H1 (cell line): ENCODE measurements at regions not wholly inside any gene's neighbourhood (a gene's known extent, or its start where the extent isn't known, plus 50 kb on each side); places are given as distances from the start of the nearest gene placed in this dataset.

Source experiments
- CTCF ChIA-PET: fragments of 300-600 bp; sonication (Branson Sonifier 250); formaldehyde crosslinking; loops from one replicate; lab custom pipeline; 2021; ENCODE audit not compliant: partially characterized antibody; lab: Charles Lee
- POLR2A ChIA-PET: fragments of 300-600 bp; sonication (Branson Sonifier 250); formaldehyde crosslinking; loops from one replicate; lab custom pipeline; 2021; ENCODE audit warnings: inconsistent platforms; ENCODE audit not compliant: partially characterized antibody; lab: Charles Lee
- DNase-seq, 2 experiments: peaks; one replicate each; pipeline versions ENCODE4 v3.0.0 to v3.0.0-alpha.2; 2010 to 2022; ENCODE audit warnings: low spot score in 2 of 2, low read depth in 1 of 2, mixed read lengths in 1 of 2
- FAIRE-seq: peaks from 2 replicates; lab custom pipeline; 2011; peaks lifted over from hg19 to GRCh38; lab: Jason Lieb, UNC
- H2AFZ ChIP-seq: 2 replicates; pipeline ENCODE4 v1.8.1; 2012; ENCODE audit warnings: low read length, inconsistent platforms
- H2AK5ac ChIP-seq: 2 replicates; pipeline ENCODE4 v1.6.1; 2013; ENCODE audit warnings: low read depth, low read length
- H2BK120ac ChIP-seq: replicated peaks from 2 replicates; pipeline ENCODE3; 2013; ENCODE audit warnings: low read depth, low read length, inconsistent platforms
- H2BK12ac ChIP-seq: 2 replicates; pipeline ENCODE4 v1.6.1; 2013; ENCODE audit warnings: low read depth, low read length
- H2BK15ac ChIP-seq: 2 replicates; pipeline ENCODE4 v1.6.1; 2013; ENCODE audit warnings: low read length
- H2BK20ac ChIP-seq: 2 replicates; pipeline ENCODE4 v1.6.1; 2013; ENCODE audit warnings: low read length
- H2BK5ac ChIP-seq: 2 replicates; pipeline ENCODE4 v1.6.1; 2013; ENCODE audit warnings: low read depth, low read length
- H3K14ac ChIP-seq: 2 replicates; pipeline ENCODE4 v1.6.1; 2013; ENCODE audit warnings: inconsistent platforms; ENCODE audit not compliant: insufficient read length
- H3K18ac ChIP-seq: 2 replicates; pipeline ENCODE4 v1.6.1; 2013; ENCODE audit warnings: low read length; ENCODE audit errors: extremely low read depth
- H3K23ac ChIP-seq: 2 replicates; pipeline ENCODE4 v1.6.1; 2013; ENCODE audit warnings: inconsistent platforms; ENCODE audit not compliant: insufficient read length
- H3K23me2 ChIP-seq: 2 replicates; pipeline ENCODE4 v1.6.1; 2013; ENCODE audit warnings: low read depth, low read length
- H3K27ac ChIP-seq: 2 replicates; pipeline ENCODE4 v1.6.1; 2011; ENCODE audit warnings: low read depth, low read length, inconsistent platforms
- H3K27me3 ChIP-seq, 4 experiments: replicated peaks in 1 of 4; 1 replicate in 1 of 4; 2 replicates in 3 of 4; pipeline versions ENCODE4 v1.6.1 to v1.8.1; 2011 to 2013; ENCODE audit warnings: low read length in 3 of 4, mild to moderate bottlenecking in 3 of 4, inconsistent platforms in 2 of 4, mixed read lengths in 2 of 4, moderate library complexity in 1 of 4; ENCODE audit not compliant: control insufficient read depth in 3 of 4, insufficient read depth in 3 of 4; ENCODE audit errors: extremely low read depth in 1 of 4
- H3K36me3 ChIP-seq, 4 experiments: 2 replicates each; pipeline versions ENCODE4 v1.6.1 to v1.8.1; 2011 to 2013; ENCODE audit warnings: mild to moderate bottlenecking in 4 of 4, low read length in 3 of 4, moderate library complexity in 2 of 4, control low read depth in 1 of 4, inconsistent platforms in 1 of 4; ENCODE audit not compliant: insufficient read depth in 4 of 4, control insufficient read depth in 2 of 4
- H3K4ac ChIP-seq: replicated peaks from 2 replicates; pipeline ENCODE3; 2013; ENCODE audit warnings: low read length, low read depth, mixed read lengths, inconsistent platforms; ENCODE audit not compliant: insufficient read length
- H3K4me1 ChIP-seq, 4 experiments: replicated peaks in 1 of 4; 1 replicate in 1 of 4; 2 replicates in 3 of 4; pipeline versions ENCODE4 v1.6.1 to v1.8.1; 2011 to 2013; ENCODE audit warnings: low read length in 3 of 4, inconsistent platforms in 2 of 4, mixed read lengths in 1 of 4; ENCODE audit not compliant: insufficient read depth in 4 of 4, control insufficient read depth in 3 of 4
- H3K4me2 ChIP-seq, 2 experiments: 2 replicates each; pipeline versions ENCODE4 v1.6.1 to v1.8.1; 2011 to 2013; ENCODE audit warnings: low read depth in 2 of 2, low read length in 2 of 2, control low read depth in 1 of 2, inconsistent platforms in 1 of 2, mild to moderate bottlenecking in 1 of 2; ENCODE audit not compliant: insufficient read depth in 1 of 2
- H3K4me3 ChIP-seq, 4 experiments: fragments of 200-600, 300-600 bp in 1 of 4; sonication (generic), shearing (Covaris generic), sonication (Bioruptor Twin) in 1 of 4; 2 replicates each; pipeline versions ENCODE4 v1.5.1 to v1.8.1; 2011 to 2016; ENCODE audit warnings: low read length in 4 of 4, low read depth in 3 of 4, control low read depth in 2 of 4, inconsistent platforms in 2 of 4, mild to moderate bottlenecking in 2 of 4, mixed read lengths in 1 of 4, moderate library complexity in 1 of 4; ENCODE audit not compliant: insufficient read depth in 2 of 4; ENCODE audit errors: extremely low read depth in 1 of 4
- H3K56ac ChIP-seq: replicated peaks from 2 replicates; pipeline ENCODE3; 2013; ENCODE audit warnings: low read depth, mild to moderate bottlenecking, mixed read lengths, low read length, inconsistent platforms; ENCODE audit not compliant: insufficient read length
- H3K79me1 ChIP-seq: 2 replicates; pipeline ENCODE4 v1.6.1; 2013; ENCODE audit warnings: low read depth, low read length, control low read depth
- H3K79me2 ChIP-seq, 2 experiments: 2 replicates each; pipeline versions ENCODE4 v1.6.1 to v1.8.1; 2012 to 2013; ENCODE audit warnings: low read length in 2 of 2, mild to moderate bottlenecking in 2 of 2, inconsistent platforms in 1 of 2; ENCODE audit not compliant: insufficient read depth in 2 of 2, control insufficient read depth in 1 of 2
- H3K9ac ChIP-seq, 4 experiments: replicated peaks in 1 of 4; 1 replicate in 1 of 4; 2 replicates in 3 of 4; pipeline versions ENCODE4 v1.6.1 to v1.8.1; 2011 to 2013; ENCODE audit warnings: low read depth in 3 of 4, low read length in 3 of 4, control low read depth in 2 of 4, mild to moderate bottlenecking in 2 of 4, moderate library complexity in 2 of 4, inconsistent platforms in 1 of 4; ENCODE audit errors: extremely low read depth in 1 of 4
- H3K9me3 ChIP-seq, 2 experiments: 2 replicates each; pipeline versions ENCODE4 v1.6.1 to v1.8.1; 2012 to 2013; ENCODE audit warnings: mild to moderate bottlenecking in 2 of 2, moderate library complexity in 2 of 2, control low read depth in 1 of 2, inconsistent platforms in 1 of 2, low read depth in 1 of 2, low read length in 1 of 2, mixed read lengths in 1 of 2; ENCODE audit not compliant: insufficient read depth in 2 of 2
- H4K20me1 ChIP-seq, 2 experiments: replicated peaks in 1 of 2; 2 replicates each; pipeline versions ENCODE3 to v1.8.1; 2011 to 2013; ENCODE audit warnings: inconsistent platforms in 2 of 2, low read length in 2 of 2, mild to moderate bottlenecking in 1 of 2; ENCODE audit not compliant: insufficient read depth in 2 of 2, control insufficient read depth in 1 of 2
- H4K5ac ChIP-seq: 2 replicates; pipeline ENCODE4 v1.6.1; 2013; ENCODE audit warnings: low read length, low read depth, mixed read lengths, inconsistent platforms; ENCODE audit not compliant: insufficient read length
- H4K8ac ChIP-seq: 2 replicates; pipeline ENCODE4 v1.8.0; 2013; ENCODE audit warnings: mild to moderate bottlenecking, moderate library complexity, low read length, inconsistent platforms; ENCODE audit not compliant: insufficient read depth; ENCODE audit errors: extremely low read depth
- H4K91ac ChIP-seq: replicated peaks from 2 replicates; pipeline ENCODE3; 2013; ENCODE audit warnings: low read length, mixed read lengths, inconsistent platforms; ENCODE audit not compliant: insufficient read length
- BACH1 ChIP-seq: IDR thresholded peaks from 2 replicates; pipeline ENCODE4 v1.6.1; 2012; ENCODE audit warnings: low read length, improper control_type of control experiment
- POU5F1 ChIP-seq: IDR thresholded peaks from 2 replicates; pipeline ENCODE4 v1.6.1; 2011; ENCODE audit warnings: low read depth, mild to moderate bottlenecking, low read length, moderate library complexity

DNA sequence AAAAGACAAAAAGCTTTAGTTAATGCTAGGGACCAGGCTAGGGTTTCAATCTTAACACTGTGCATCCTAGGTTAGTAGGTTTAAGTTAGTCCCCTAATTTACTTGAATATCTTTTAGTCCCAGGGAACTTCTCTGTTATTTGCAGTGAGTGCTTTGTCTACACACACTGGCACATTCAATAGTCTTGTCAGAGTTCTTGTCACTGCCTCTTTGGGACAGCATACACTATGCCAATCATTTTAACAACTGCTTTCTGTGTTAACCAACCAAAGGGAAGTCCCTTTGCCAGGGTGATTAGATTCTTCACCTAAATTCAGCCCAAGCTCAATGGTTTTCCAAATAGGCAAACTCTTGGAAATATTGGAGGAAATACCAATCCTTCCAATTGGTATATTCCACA lies 221.8 kb upstream of the IGFBP7 start:
- no peak for FAIRE-seq
- H4K8ac ChIP-seq = no peak overlapping the region
- TF ChIP-seq BACH1 (no peak), POU5F1 (no peak)

More for the DNA sequence above, 221.8 kb upstream of the IGFBP7 start:
- H3K23ac ChIP-seq = no peak overlapping the region
- H3K18ac ChIP-seq = no peak overlapping the region
- no peak overlapping the region for H3K4me2 ChIP-seq
- no peaks in the 10 kb centered on the region for H3K27me3 ChIP-seq
- no peak overlapping the region for H3K27ac ChIP-seq
- H3K56ac ChIP-seq = no peak overlapping the region
- no peak overlapping the region for H2BK5ac ChIP-seq
- no peak overlapping the region for H4K91ac ChIP-seq
- H3K4ac ChIP-seq = no peak overlapping the region
- H4K20me1 ChIP-seq = no peaks in the 10 kb centered on the region
- H3K4me3 ChIP-seq = no peak overlapping the region
- no peaks in the 10 kb centered on the region for H3K4me1 ChIP-seq
- no peaks in the 10 kb centered on the region for H3K79me1 ChIP-seq
- no peak overlapping the region for H2BK15ac ChIP-seq
- no peaks in the 10 kb centered on the region for H3K23me2 ChIP-seq
- H2BK12ac ChIP-seq = no peak overlapping the region
- H4K5ac ChIP-seq = no peak overlapping the region
- no peaks in the 10 kb centered on the region for H3K9me3 ChIP-seq
- no peak overlapping the region for H2BK20ac ChIP-seq
- CTCF ChIA-PET = interaction anchor here (0.6 kb wide), 1 partner anchor 168 kb away, joined by 4 read pairs; no protein-coding TSS in a partner anchor
- H2BK120ac ChIP-seq = no peak overlapping the region
- no peak for DNase-seq
- no peak overlapping the region for H2AFZ ChIP-seq
- no peak overlapping the region for H2AK5ac ChIP-seq
- H3K79me2 ChIP-seq = no peaks in the 10 kb centered on the region
- POLR2A ChIA-PET = no interaction called here
- no peaks in the 10 kb centered on the region for H3K36me3 ChIP-seq
- H3K9ac ChIP-seq = no peak overlapping the region
- no peak overlapping the region for H3K14ac ChIP-seq
